ENCODE measurements at regions not wholly inside any gene's neighbourhood (a gene's known extent, or its start where the extent isn't known, plus 50 kb on each side); places are given as distances from the start of the nearest gene placed in this dataset.
A peak's percentile ranks its signal among the peaks of the same experiment; 100 is the strongest.

GRCh38 chr3:177371888-177372287 lies 174.6 kb upstream of the TBL1XR1 start:
- TF ChIP-seq CTCF (IDR thresholded peaks at IDR 0.05; ENCODE audit: low read length) (no peak), EZH2phosphoT487 (IDR thresholded peaks at IDR 0.05; ENCODE audit: low read length) (no peak), EZH2 (optimal IDR thresholded peaks at IDR 0.05; ENCODE audit: low read depth, low read length) (no peak)
- Histone ChIP-seq H3K4me1 (ENCODE audit: low read length) (no peaks in the 10 kb centered on the region), H3F3A (ENCODE audit: insufficient read depth, low read length) (no peaks in the 10 kb centered on the region), H4K20me1 (ENCODE audit: insufficient read depth, low read length) (no peaks in the 10 kb centered on the region), H3K79me2 (ENCODE audit: low read length) (no peaks in the 10 kb centered on the region), H3K9me2 (replicated peaks; ENCODE audit: insufficient read depth, low read length) (no peaks in the 10 kb centered on the region), H2AFZ (ENCODE audit: low read length) (no peak overlapping the region), H3K27me3 (replicated peaks; ENCODE audit: insufficient read depth, low read length) (no peaks in the 10 kb centered on the region), H3K9ac (ENCODE audit: low read length) (no peak overlapping the region), H3K4me3 (ENCODE audit: low read length) (no peak overlapping the region), H3K27ac (ENCODE audit: low read length) (no peak overlapping the region), H3K4me2 (ENCODE audit: low read depth, low read length) (no peak overlapping the region), H3K9me3 (replicated peaks; ENCODE audit: insufficient read depth, low read length) (no peaks in the 10 kb centered on the region), H3K36me3 (replicated peaks; ENCODE audit: insufficient read depth, low read length) (no peaks in the 10 kb centered on the region)
- peak; percentile 5 for DNase-seq

- no peaks in the 10 kb centered on the region for H3K79me2 ChIP-seq (ENCODE audit: low read length)
- H3K4me1 ChIP-seq (ENCODE audit: low read length) = peaks cover 8% of the 10 kb centered on the region; the same call in 1 of the 2 replicates
- H4K20me1 ChIP-seq (ENCODE audit: insufficient read depth, low read length) = no peaks in the 10 kb centered on the region
- H3K27me3 ChIP-seq (replicated peaks; ENCODE audit: insufficient read depth, low read length) = no peaks in the 10 kb centered on the region
- TF ChIP-seq EZH2phosphoT487 (IDR thresholded peaks at IDR 0.05; ENCODE audit: low read length) (no peak), EZH2 (optimal IDR thresholded peaks at IDR 0.05; ENCODE audit: low read depth, low read length) (no peak), CTCF (IDR thresholded peaks at IDR 0.05; ENCODE audit: low read length) (no peak)
- H3K36me3 ChIP-seq (replicated peaks; ENCODE audit: insufficient read depth, low read length) = no peaks in the 10 kb centered on the region
- H3K9me3 ChIP-seq (replicated peaks; ENCODE audit: insufficient read depth, low read length) = no peaks in the 10 kb centered on the region
- H3K9ac ChIP-seq (ENCODE audit: low read length) = no peak overlapping the region
- H3K9me2 ChIP-seq (replicated peaks; ENCODE audit: insufficient read depth, low read length) = no peaks in the 10 kb centered on the region
- H3K4me2 ChIP-seq (ENCODE audit: low read depth, low read length) = no peak overlapping the region
- H3F3A ChIP-seq (ENCODE audit: insufficient read depth, low read length) = no peaks in the 10 kb centered on the region
- no peak overlapping the region for H3K4me3 ChIP-seq (ENCODE audit: low read length)
- no peak overlapping the region for H3K27ac ChIP-seq (ENCODE audit: low read length)
- no peak overlapping the region for H2AFZ ChIP-seq (ENCODE audit: low read length)
- peak; percentile 3 for DNase-seq
Measured at GRCh38 chr3:177374323-177374722, 177.0 kb upstream of the TBL1XR1 start.

- no peak overlapping the region for H3K4me2 ChIP-seq (ENCODE audit: low read depth, low read length)
- no peaks in the 10 kb centered on the region for H3K9me2 ChIP-seq (replicated peaks; ENCODE audit: insufficient read depth, low read length)
- H3K4me1 ChIP-seq (ENCODE audit: low read length) = peaks cover 8% of the 10 kb centered on the region; the same call in 1 of the 2 replicates
- H3K4me3 ChIP-seq (ENCODE audit: low read length) = no peak overlapping the region
- H3K27ac ChIP-seq (ENCODE audit: low read length) = no peak overlapping the region
- no peaks in the 10 kb centered on the region for H3F3A ChIP-seq (ENCODE audit: insufficient read depth, low read length)
- no peak overlapping the region for H2AFZ ChIP-seq (ENCODE audit: low read length)
- H3K9ac ChIP-seq (ENCODE audit: low read length) = no peak overlapping the region
- no peaks in the 10 kb centered on the region for H3K36me3 ChIP-seq (replicated peaks; ENCODE audit: insufficient read depth, low read length)
- H3K27me3 ChIP-seq (replicated peaks; ENCODE audit: insufficient read depth, low read length) = no peaks in the 10 kb centered on the region
- no peaks in the 10 kb centered on the region for H3K79me2 ChIP-seq (ENCODE audit: low read length)
- no peaks in the 10 kb centered on the region for H4K20me1 ChIP-seq (ENCODE audit: insufficient read depth, low read length)
- TF ChIP-seq EZH2phosphoT487 (IDR thresholded peaks at IDR 0.05; ENCODE audit: low read length) = no peak
- TF ChIP-seq EZH2 (optimal IDR thresholded peaks at IDR 0.05; ENCODE audit: low read depth, low read length) = no peak
- no peak for TF ChIP-seq CTCF (IDR thresholded peaks at IDR 0.05; ENCODE audit: low read length)
- no peaks in the 10 kb centered on the region for H3K9me3 ChIP-seq (replicated peaks; ENCODE audit: insufficient read depth, low read length)
- DNase-seq = no peak
Measured at GRCh38 chr3:177375316-177375715, 178.0 kb upstream of the TBL1XR1 start.

Data from MM.1S (cell line).